IMR-90 (cell line): ENCODE measurements at regions not wholly inside any gene's neighbourhood (a gene's known extent, or its start where the extent isn't known, plus 50 kb on each side); places are given as distances from the start of the nearest gene placed in this dataset.

Source experiments
- BHLHE40 ChIP-seq: fragments of 150-350 bp; IDR thresholded peaks from 2 replicates; pipeline ENCODE4 v1.6.1; 2016; ENCODE audit warnings: mild to moderate bottlenecking, low read depth, low read length
- CEBPB ChIP-seq: IDR thresholded peaks from 2 replicates; pipeline ENCODE4 v1.6.1; 2012; ENCODE audit warnings: low read depth, low read length, improper control_type of control experiment
- CHD1 ChIP-seq: IDR thresholded peaks from 2 replicates; pipeline ENCODE4 v1.6.1; 2012; ENCODE audit warnings: low read depth, low read length, improper control_type of control experiment
- CTCF ChIP-seq: conservative IDR thresholded peaks from 2 replicates; pipeline ENCODE4 v1.5.1; 2012; ENCODE audit warnings: mild to moderate bottlenecking, low read depth, low read length, improper control_type of control experiment
- ELK1 ChIP-seq: fragments of 150-350 bp; IDR thresholded peaks from 2 replicates; pipeline ENCODE4 v1.6.1; 2016; ENCODE audit warnings: low read depth, mild to moderate bottlenecking, low read length, moderate library complexity, borderline replicate concordance
- MXI1 ChIP-seq: IDR thresholded peaks from 2 replicates; pipeline ENCODE4 v1.6.1; 2012; ENCODE audit warnings: low read depth, mild to moderate bottlenecking, low read length, moderate library complexity, borderline replicate concordance
- NFE2L2 ChIP-seq: fragments of 150-350 bp; IDR thresholded peaks from 2 replicates; pipeline ENCODE4 v1.6.1; 2016; ENCODE audit warnings: low read depth, mild to moderate bottlenecking, low read length
- POLR2A ChIP-seq: IDR thresholded peaks from 2 replicates; pipeline ENCODE4 v1.6.1; 2012; ENCODE audit warnings: mild to moderate bottlenecking, low read depth, low read length
- RAD21 ChIP-seq: IDR thresholded peaks from 2 replicates; pipeline ENCODE4 v1.6.1; 2012; ENCODE audit warnings: low read length, improper control_type of control experiment
- RCOR1 ChIP-seq: IDR thresholded peaks from 2 replicates; pipeline ENCODE4 v1.6.1; 2012; ENCODE audit warnings: mild to moderate bottlenecking, low read length, improper control_type of control experiment; ENCODE audit not compliant: insufficient replicate concordance
- RFX5 ChIP-seq: IDR thresholded peaks from 2 replicates; pipeline ENCODE4 v1.8.0; 2012; ENCODE audit warnings: low read depth, mild to moderate bottlenecking, low read length, moderate library complexity
- SMC3 ChIP-seq: fragments of 150-350 bp; IDR thresholded peaks from 2 replicates; pipeline ENCODE4 v1.6.1; 2016; ENCODE audit warnings: low read depth, mild to moderate bottlenecking, antibody characterized with exemption, low read length, moderate library complexity
- USF2 ChIP-seq: fragments of 150-350 bp; IDR thresholded peaks from 2 replicates; pipeline ENCODE4 v1.6.1; 2017; ENCODE audit warnings: mild to moderate bottlenecking, antibody characterized with exemption, low read length, low read depth

DNA sequence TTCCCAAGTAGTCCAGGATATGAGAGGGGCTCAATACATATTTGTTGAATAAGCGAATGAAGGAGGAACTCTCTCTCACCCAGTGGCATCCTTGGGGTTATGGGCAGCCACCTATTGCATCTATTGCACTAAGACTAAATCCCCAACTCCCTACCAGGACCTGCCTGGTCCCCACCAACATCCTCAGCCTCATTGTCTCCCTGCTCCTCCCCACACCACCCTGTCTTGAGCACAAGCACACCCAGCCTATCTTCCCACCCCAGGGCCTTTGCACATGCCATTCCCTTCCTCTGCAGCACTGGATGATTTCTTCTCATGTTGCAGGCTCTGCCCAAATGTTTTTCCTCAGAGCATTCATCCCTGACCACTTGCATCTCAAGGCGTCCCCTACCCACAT lies 133.8 kb downstream of the BARX1 start:
- TF ChIP-seq CTCF: no peak
- no peak for TF ChIP-seq POLR2A
- TF ChIP-seq RAD21: no peak
- TF ChIP-seq MXI1: no peak
- TF ChIP-seq RFX5: no peak
- no peak for TF ChIP-seq SMC3
- TF ChIP-seq CEBPB: no peak
- TF ChIP-seq USF2: no peak
- TF ChIP-seq NFE2L2: no peak
- TF ChIP-seq ELK1: no peak
- no peak for TF ChIP-seq CHD1
- TF ChIP-seq BHLHE40: no peak
- TF ChIP-seq RCOR1: no peak
